Panc1 (cell line): ENCODE measurements at regions not wholly inside any gene's neighbourhood (a gene's known extent, or its start where the extent isn't known, plus 50 kb on each side); places are given as distances from the start of the nearest gene placed in this dataset.

Source experiments
- ATAC-seq: fragments of 200-7000 bp; cut with Tn5 transposase; 2 replicates; pipeline ENCODE4 v1.9.1; 2020; ENCODE audit warnings: mild to moderate bottlenecking, moderate library complexity
- BruUV-seq: library from RNA; stranded (reverse); fragments of 400-500 nt; replicated peaks from 2 replicates; lab custom pipeline; 2021; lab: Mats Ljungman, UMichigan
- CTCF ChIA-PET: fragments of 300-600 bp; sonication (Branson Sonifier 250); formaldehyde crosslinking; loops from one replicate; lab custom pipeline; 2022; ENCODE audit warnings: antibody characterized with exemption; lab: Charles Lee
- POLR2A ChIA-PET: fragments of 300-600 bp; sonication (Branson Sonifier 250); formaldehyde crosslinking; loops from one replicate; lab custom pipeline; 2022; ENCODE audit warnings: antibody characterized with exemption; lab: Charles Lee
- DNase-seq: peaks from one replicate; pipeline ENCODE4 v3.0.0-alpha.2; 2010; ENCODE audit warnings: low read depth, low spot score
- H3K27ac ChIP-seq: 2 replicates; pipeline ENCODE4 v1.5.1; 2011; ENCODE audit warnings: mild to moderate bottlenecking, low read length, inconsistent platforms
- H3K27me3 ChIP-seq: fragments of 200-500 bp; sonication (Bioruptor generic); 2 replicates; pipeline ENCODE4 v1.6.0; 2014; ENCODE audit warnings: low read length, inconsistent platforms; ENCODE audit not compliant: control insufficient read depth, insufficient read depth
- H3K36me3 ChIP-seq: fragments of 200-500 bp; sonication (Bioruptor generic); 2 replicates; pipeline ENCODE4 v1.5.1; 2014; ENCODE audit warnings: inconsistent platforms, mild to moderate bottlenecking, low read length, moderate library complexity; ENCODE audit not compliant: control insufficient read depth, insufficient read depth
- H3K4me1 ChIP-seq: 2 replicates; pipeline ENCODE4 v1.5.1; 2011; ENCODE audit warnings: inconsistent platforms, mild to moderate bottlenecking, low read length, moderate library complexity; ENCODE audit not compliant: control insufficient read depth, insufficient read depth
- H3K4me3 ChIP-seq, 2 experiments: 2 replicates each; pipeline ENCODE4 v1.5.1; 2011 to 2012; ENCODE audit warnings: low read depth in 2 of 2, low read length in 2 of 2, mild to moderate bottlenecking in 2 of 2, inconsistent platforms in 1 of 2, moderate library complexity in 1 of 2
- H3K9me3 ChIP-seq: fragments of 200-500 bp; sonication (Bioruptor generic); 2 replicates; pipeline ENCODE4 v1.5.1; 2014; ENCODE audit warnings: low read depth, mild to moderate bottlenecking, inconsistent platforms, low read length, moderate library complexity; ENCODE audit not compliant: control insufficient read depth, insufficient read depth
- POLR2AphosphoS5 ChIP-seq: IDR thresholded peaks from 2 replicates; pipeline ENCODE4 v1.6.1; 2012; ENCODE audit warnings: mild to moderate bottlenecking, low read depth, low read length, moderate library complexity
- SIN3A ChIP-seq: IDR thresholded peaks from 2 replicates; pipeline ENCODE4 v1.6.1; 2012; ENCODE audit warnings: low read depth, mild to moderate bottlenecking, low read length, moderate library complexity, borderline replicate concordance; ENCODE audit not compliant: insufficient read depth
- TCF7L2 ChIP-seq: IDR thresholded peaks from 2 replicates; pipeline ENCODE4 v1.6.1; 2011; ENCODE audit warnings: mild to moderate bottlenecking, low read depth, low read length, inconsistent platforms
- in situ Hi-C: cut with HindIII; loops from 2 replicates; pipeline ENCODE4 v1.10.0; 2016; ENCODE audit warnings: low sequenced_read_pairs, low pct_unique_long_range_greater_than_20kb
- intact Hi-C: fragments of 100-400 bp; cut with micrococcal nuclease; formaldehyde crosslinking; loops from one replicate; pipeline ENCODE4 v1.10.0; 2022; ENCODE audit not compliant: unreplicated experiment
- TF ChIP-seq, protein P1 (sequence below), 2 experiments: IDR thresholded peaks; 2 replicates each; pipeline ENCODE4 v1.6.1; 2011 to 2012; ENCODE audit warnings: low read depth in 2 of 2, control low read depth in 1 of 2, low read length in 1 of 2, mild to moderate bottlenecking in 1 of 2, moderate library complexity in 1 of 2; ENCODE audit not compliant: insufficient read depth in 1 of 2
- TF ChIP-seq, protein P2 (sequence below): fragments of 450-650 bp; IDR thresholded peaks from 2 replicates; pipeline ENCODE4 v1.5.1; 2017; ENCODE audit warnings: mild to moderate bottlenecking

DNA sequence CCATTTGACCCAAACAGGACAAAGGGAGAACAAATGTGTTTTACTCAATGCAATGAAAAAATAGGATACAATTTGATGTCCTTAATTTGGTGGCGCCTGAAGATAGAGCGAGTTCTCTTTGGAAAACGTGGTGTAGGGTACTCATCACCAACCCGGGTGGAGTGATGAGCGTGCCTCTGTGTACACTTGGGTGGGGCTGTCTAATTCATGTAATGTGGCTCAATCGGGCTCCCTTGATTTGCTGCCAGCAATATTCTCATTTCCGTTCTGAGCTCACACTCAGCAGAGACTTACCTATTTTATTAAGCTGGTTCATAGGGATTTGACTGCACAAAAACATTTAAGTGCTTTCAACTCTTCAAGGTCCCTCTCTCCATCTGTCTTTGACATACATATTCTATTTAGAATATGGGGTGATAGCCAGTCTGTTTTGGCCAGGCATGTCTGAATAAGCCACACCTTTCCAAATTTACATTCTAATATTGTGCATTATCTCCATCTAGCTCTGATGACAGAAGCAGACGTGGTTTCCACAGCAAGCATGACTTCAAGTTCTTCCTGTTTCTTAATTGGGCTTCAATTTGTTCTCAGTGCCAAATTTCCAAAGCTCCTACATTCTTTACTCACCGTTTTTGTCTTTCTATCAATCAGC, 162.5 kb downstream of the IRX2 start:
- Histone ChIP-seq H3K4me1 (no peaks in the 10 kb centered on the region), H3K9me3 (no peaks in the 10 kb centered on the region), H3K4me3 (no peak overlapping the region), H3K27me3 (no peaks in the 10 kb centered on the region), H3K27ac (no peak overlapping the region), H3K36me3 (no peaks in the 10 kb centered on the region)
- no peak for DNase-seq
- BruUV-seq: no TSS peak
- intact Hi-C loops: no loop called here
- in situ Hi-C loops: no loop called here
- POLR2A ChIA-PET: no interaction called here
- TF ChIP-seq, protein P1, sequence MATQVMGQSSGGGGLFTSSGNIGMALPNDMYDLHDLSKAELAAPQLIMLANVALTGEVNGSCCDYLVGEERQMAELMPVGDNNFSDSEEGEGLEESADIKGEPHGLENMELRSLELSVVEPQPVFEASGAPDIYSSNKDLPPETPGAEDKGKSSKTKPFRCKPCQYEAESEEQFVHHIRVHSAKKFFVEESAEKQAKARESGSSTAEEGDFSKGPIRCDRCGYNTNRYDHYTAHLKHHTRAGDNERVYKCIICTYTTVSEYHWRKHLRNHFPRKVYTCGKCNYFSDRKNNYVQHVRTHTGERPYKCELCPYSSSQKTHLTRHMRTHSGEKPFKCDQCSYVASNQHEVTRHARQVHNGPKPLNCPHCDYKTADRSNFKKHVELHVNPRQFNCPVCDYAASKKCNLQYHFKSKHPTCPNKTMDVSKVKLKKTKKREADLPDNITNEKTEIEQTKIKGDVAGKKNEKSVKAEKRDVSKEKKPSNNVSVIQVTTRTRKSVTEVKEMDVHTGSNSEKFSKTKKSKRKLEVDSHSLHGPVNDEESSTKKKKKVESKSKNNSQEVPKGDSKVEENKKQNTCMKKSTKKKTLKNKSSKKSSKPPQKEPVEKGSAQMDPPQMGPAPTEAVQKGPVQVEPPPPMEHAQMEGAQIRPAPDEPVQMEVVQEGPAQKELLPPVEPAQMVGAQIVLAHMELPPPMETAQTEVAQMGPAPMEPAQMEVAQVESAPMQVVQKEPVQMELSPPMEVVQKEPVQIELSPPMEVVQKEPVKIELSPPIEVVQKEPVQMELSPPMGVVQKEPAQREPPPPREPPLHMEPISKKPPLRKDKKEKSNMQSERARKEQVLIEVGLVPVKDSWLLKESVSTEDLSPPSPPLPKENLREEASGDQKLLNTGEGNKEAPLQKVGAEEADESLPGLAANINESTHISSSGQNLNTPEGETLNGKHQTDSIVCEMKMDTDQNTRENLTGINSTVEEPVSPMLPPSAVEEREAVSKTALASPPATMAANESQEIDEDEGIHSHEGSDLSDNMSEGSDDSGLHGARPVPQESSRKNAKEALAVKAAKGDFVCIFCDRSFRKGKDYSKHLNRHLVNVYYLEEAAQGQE (IDR thresholded peaks at IDR 0.05; ENCODE audit: insufficient read depth in 1 of 2, low read depth in 2 of 2, low read length in 1 of 2): no peak
- CTCF ChIA-PET: no interaction called here
- ATAC-seq: no peak

DNA sequence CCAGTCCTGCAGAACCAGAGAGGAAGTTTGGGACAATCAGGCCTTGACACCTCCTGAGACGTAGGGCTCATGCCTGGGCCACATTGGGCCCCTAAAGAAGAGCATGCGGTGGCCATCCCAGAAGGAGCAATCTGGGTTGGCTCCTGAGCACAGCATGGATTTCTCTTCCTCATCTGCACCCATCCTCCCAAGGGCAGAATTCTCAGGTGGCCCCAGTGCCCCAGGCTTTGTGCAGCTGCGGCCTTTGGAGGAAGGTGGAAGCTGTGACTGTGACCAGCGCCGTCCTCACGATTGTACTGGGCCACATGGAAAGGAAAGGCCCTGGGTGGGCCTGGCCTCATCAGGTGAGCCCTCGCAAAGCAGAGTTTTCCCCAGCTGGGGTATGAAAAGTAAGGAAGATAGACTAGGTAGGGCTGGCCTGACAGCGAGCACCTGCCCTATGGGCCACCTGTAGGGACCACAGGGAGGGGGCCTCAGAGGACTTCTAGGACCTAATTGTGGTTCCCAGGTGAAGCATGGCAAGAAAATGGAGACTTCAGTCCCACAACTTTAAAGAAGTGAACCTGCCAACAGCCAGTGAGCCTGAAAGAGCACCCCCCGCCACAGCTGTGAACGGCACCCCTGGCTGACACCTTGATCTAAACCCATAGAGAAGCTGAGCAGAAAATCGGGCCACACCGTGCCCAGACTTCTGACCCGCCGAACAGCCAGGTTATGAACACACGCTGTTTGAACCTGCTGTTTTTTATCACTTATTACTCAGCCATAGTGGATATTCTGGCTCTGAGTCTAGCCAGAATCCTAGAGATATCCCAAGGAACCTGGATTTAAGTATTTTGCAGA, 164.1 kb downstream of the IRX2 start:
- intact Hi-C loops: no loop called here
- no peak overlapping the region for H3K4me3 ChIP-seq
- DNase-seq (no peak), ATAC-seq (no peak)
- H3K4me1 ChIP-seq: no peaks in the 10 kb centered on the region
- TF ChIP-seq, protein P2, sequence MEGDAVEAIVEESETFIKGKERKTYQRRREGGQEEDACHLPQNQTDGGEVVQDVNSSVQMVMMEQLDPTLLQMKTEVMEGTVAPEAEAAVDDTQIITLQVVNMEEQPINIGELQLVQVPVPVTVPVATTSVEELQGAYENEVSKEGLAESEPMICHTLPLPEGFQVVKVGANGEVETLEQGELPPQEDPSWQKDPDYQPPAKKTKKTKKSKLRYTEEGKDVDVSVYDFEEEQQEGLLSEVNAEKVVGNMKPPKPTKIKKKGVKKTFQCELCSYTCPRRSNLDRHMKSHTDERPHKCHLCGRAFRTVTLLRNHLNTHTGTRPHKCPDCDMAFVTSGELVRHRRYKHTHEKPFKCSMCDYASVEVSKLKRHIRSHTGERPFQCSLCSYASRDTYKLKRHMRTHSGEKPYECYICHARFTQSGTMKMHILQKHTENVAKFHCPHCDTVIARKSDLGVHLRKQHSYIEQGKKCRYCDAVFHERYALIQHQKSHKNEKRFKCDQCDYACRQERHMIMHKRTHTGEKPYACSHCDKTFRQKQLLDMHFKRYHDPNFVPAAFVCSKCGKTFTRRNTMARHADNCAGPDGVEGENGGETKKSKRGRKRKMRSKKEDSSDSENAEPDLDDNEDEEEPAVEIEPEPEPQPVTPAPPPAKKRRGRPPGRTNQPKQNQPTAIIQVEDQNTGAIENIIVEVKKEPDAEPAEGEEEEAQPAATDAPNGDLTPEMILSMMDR: no peak
- TF ChIP-seq SIN3A: no peak
- TF ChIP-seq POLR2AphosphoS5: no peak
- TF ChIP-seq, protein P1 (IDR thresholded peaks at IDR 0.05; ENCODE audit: insufficient read depth in 1 of 2, low read depth in 2 of 2, low read length in 1 of 2): no peak
- no peak for TF ChIP-seq TCF7L2
- ChIA-PET CTCF (no interaction called here), POLR2A (no interaction called here)
- in situ Hi-C loops: no loop called here
- BruUV-seq: no TSS peak
- H3K9me3 ChIP-seq: no peaks in the 10 kb centered on the region
- no peak overlapping the region for H3K27ac ChIP-seq
- H3K36me3 ChIP-seq: no peaks in the 10 kb centered on the region
- no peaks in the 10 kb centered on the region for H3K27me3 ChIP-seq
